ENCODE measurements at regions not wholly inside any gene's neighbourhood (a gene's known extent, or its start where the extent isn't known, plus 50 kb on each side); places are given as distances from the start of the nearest gene placed in this dataset.
A peak's percentile ranks its signal among the peaks of the same experiment; 100 is the strongest.
"Not testable (repeated sequence)": the region's sequence is repeated elsewhere in the genome, so short reads cannot be mapped to it uniquely, and the experiment has no call there.

- DNase-seq = not testable (repeated sequence)
Measured at GRCh38 chr1:220475608-220476007, 52.3 kb upstream of the MARK1 start.

DNA sequence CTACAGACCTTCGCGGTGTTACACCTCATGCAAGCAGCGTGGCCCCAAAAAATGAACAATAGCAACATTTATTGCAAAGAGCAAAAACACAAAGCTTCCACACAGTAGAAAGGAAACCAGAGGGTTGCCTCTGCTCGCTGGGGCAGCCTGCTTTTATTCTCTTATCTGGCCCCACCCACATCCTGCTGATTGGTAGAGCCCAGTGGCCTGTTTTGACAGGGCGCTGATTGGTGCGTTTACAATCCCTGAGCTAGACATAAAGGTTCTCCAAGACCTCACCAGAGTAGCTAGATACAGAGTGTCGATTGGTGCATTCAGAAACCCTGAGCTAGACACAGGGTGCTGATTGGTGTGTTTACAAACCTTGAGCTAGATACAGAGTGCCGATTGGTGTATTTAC lies 52.8 kb upstream of the MARK1 start:
- not testable (repeated sequence) for DNase-seq

DNA sequence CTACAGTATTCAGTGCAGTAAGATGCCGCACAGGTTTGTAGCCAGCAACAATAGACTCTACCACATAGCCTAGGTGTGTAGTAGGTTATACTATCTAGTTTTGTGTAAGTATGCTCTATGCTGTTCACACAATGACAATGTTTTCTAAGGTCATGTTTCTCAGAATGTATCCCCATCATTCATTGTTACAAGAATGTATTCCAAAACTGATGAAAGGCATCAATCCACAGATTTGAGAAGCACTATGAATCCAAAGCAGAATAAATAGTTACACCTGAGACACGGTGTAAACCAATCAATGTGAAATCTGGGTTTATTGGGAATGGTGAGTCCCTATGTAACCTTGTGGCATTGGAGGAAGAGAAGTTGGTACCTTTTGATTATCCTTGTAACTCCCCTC lies 54.5 kb upstream of the MARK1 start:
- no peak for DNase-seq

DNA sequence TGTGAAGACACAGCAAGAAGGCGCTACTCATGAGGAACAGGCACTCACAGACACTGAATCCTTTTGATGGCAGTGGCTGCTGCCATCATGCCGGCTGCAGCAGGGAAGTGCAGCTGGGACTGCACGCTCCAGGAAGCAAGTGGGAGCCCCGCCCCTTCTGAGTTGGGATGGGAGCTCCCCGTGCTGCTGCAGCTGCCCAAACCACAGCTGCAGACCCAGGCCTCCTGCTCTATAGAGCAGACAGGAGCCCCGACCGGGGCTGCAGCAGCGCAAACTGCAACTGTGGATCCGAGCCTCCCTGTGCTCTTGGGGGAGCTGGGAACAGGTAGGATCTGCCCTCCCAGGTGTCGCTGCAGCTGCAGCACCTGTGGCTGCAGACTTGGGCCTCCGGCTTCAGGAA lies 65.2 kb upstream of the MARK1 start:
- DNase-seq = peak; percentile 74

DNA sequence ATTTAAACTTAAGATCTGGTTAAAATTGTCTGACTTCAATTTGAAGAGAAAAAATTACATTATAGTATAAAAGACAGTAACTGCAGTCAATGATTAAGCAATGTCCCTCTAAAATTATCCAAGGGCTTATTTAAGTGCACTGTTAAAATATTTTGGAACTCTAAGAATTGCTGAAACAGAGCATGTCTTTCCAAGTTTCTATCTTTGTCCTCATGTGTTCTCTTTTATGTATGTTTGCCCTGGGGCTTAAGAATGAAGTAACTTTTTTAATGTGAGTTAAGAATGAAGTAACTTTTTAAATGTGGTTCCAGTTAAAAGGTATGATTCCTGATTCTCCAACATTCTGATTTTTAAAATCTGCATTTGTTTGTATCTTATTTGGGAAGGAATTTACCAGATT lies 69.0 kb upstream of the MARK1 start:
- DNase-seq = no peak

DNA sequence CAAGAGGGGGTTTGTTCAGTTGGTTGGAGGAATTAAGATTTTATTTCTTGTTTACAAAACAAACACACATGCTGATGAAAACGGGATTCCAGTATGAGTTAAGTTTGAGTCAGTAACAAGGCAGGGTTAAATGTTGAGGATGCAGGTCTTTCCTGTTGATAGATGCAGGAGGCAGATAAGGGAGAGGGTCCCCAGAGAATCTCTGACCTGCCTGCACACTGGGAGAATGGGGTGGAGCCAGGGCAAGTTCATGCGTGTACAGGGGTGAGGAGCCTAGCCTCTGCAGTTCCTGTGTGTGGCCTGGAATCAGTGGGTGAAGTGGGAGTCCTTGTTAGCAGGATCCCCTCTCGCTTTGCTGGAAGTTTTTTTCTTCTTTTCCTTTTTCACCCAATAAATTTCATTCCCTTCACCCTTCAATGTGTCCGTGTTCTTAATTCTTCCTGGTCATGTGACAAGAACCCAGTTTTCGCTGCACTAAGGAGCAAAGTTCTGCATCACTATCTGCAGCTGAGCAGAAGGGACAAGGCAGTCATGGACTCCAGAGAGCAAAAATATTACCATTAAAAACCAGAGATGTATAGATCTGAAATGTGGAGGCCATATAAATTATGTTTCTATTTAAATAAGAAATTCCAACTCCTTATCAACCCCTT lies 69.9 kb upstream of the MARK1 start:
- peak; percentile 59 for DNase-seq

- no peak for DNase-seq
Measured at GRCh38 chr1:220455559-220455958, 72.4 kb upstream of the MARK1 start.

GRCh38 chr1:220454155-220454777 lies 73.7 kb upstream of the MARK1 start:
- DNase-seq = no peak

DNA sequence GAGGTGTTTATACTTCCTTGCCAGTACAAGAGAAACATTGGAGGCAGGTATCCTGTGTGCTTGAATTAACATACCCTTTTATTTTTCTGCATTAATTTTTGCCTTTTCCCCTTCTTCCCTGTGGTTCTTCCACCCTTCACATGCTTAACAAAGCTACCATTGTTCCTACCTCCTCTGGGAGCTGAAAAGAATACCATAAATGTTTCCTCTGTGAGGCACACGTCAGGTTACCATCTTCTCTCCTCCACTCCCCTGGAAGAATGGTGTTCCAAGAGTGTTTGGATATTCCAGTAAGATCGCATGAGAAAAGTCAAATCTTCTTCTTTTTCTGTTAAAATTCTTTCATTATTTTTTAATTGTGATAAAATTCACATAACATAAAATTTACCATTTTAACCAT lies 74.6 kb upstream of the MARK1 start:
- no peak for DNase-seq

DNA sequence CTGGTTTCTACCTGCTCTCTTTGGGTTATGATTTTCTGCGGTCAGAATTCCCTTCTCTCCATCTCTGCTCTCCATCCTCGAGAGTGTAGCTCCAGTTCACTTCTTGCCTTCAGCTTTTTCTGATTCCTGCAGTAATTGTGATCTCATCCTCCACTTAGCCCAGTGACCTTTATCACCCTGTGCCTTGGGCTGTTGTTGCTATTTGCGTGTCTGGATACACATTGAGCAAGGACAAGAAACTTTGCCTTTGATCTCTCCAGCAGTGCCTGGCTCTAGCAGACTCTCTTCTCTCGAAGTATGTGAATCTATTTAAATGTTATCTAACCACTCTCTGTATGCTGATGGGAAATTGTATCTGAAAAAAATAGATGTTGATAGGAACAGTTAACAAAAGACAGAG lies 76.4 kb upstream of the MARK1 start:
- DNase-seq = peak; percentile 95

DNA sequence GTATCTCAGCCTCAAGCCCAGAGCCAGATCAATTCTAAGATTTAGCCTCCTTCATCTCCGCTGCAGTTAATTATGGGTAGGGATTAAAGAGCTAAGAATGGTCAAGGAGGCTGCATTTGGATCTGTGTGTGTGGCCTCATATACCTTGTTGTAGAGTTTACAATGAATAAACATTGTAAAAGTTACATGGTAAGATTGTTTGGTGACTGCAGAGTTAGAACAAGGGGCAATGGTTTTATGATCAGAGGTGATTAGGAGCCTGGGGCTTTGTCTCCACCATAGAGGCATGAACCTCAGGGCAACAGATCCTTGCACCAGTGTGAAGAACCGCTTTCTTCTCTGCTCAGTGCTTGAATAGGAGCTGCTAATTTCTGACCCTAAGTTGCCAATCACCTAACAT lies 77.0 kb upstream of the MARK1 start:
- peak; percentile 60 for DNase-seq

- no peak for DNase-seq
Measured at GRCh38 chr1:220448217-220448616, 79.7 kb upstream of the MARK1 start.

DNA sequence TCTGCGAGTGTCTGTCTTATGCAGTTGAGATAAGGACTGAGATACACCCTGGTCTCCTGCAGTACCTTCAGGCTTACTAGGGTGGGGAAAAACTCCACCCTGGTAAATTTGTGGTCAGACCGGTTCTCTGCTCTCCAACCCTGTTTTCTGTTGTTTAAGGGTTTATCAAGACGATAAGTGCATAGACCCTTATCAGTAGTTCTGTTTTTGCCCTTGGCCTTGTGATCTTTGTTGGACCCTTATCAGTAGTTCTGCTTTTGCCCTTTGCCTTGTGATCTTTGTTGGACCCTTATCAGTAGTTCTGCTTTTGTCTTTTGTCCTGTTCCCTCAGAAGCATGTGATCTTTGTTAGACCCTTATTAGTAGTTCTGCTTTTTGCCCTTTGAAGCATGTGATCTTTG lies 83.3 kb upstream of the MARK1 start:
- not testable (repeated sequence) for DNase-seq

DNA sequence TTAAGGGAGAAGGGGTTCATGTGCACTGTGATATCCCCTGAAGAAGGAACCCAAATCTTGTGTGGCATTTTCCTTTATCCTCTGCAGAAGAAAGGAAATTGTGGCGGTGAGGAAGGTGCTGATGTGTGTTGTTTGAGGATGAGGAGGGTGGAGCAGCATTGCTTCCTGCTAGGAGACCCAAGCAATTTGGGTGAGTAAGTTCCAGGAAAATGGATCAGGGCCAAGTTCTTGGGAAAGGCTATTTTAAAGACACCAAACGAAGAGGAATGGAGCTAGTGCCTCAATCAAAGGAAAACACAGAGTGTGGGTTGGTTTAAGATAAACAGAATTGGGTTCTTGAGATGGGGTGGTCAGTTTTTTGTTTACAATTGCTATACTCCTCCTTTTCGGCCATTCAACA lies 86.7 kb upstream of the MARK1 start:
- DNase-seq = no peak

DNA sequence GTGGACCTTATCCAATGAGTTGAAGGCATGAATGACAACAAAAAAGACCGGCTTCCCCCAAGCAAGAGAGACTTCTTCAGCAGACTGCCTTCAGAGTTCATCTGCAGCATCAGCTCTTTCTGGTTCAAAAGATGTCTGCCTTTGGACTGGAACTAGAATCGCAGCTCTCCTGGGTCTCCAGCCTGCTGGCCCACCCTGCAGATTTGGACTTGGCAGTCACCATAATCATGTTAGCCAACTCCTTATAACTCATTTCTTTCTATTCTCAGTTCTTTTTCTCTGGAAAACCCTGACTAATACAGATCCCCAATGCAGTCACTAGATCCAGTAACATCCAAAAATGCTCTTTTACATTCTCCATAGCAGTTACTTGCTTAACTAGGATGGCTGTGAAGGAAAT lies 89.2 kb upstream of the MARK1 start:
- no peak for DNase-seq

DNA sequence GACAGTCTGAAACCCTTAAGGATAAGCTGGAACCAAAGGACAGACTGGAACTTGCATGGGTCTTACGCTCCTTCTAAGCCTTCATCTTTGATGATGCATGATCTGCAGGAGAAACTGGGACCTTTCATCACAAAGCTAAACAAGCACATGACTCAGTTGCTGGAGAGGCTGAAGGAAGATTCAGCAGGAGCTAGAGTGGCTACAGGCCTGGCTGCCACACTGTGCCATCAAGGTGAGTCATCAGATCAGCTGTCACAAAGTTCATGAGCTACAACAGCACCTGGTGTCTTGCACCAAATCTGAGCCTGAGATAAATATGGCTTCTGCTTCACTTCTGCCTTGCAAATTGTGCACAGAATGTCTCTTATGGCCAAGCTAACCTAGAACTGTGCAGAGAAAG lies 95.5 kb upstream of the MARK1 start:
- peak; percentile 71 for DNase-seq

GRCh38 chr1:220431554-220432239 lies 96.2 kb upstream of the MARK1 start:
- DNase-seq = no peak

DNA sequence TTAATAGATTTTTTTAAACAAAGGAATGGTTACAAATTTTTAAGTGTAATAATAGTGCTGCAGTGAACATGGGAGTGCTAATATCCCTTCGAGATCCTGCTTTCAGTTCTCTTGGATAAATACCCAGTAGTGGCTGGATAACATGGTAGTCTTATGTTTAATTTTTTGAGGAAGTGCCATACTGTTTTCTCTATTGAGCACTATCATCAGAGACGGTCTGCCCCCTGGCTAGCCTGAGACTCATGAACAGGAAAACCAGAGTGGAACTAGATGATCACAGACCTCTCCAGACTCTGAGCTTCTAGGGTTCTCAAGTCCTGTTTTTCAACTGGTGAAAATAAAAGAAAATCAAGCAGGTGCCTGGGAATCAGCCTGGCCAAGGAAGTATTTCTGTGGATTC lies 97.3 kb upstream of the MARK1 start:
- no peak for DNase-seq

- peak; percentile 91 for DNase-seq
Measured at GRCh38 chr1:220430059-220430458, 97.9 kb upstream of the MARK1 start.

GRCh38 chr1:220426989-220427388 lies 100.9 kb upstream of the MARK1 start:
- no peak for DNase-seq

DNA sequence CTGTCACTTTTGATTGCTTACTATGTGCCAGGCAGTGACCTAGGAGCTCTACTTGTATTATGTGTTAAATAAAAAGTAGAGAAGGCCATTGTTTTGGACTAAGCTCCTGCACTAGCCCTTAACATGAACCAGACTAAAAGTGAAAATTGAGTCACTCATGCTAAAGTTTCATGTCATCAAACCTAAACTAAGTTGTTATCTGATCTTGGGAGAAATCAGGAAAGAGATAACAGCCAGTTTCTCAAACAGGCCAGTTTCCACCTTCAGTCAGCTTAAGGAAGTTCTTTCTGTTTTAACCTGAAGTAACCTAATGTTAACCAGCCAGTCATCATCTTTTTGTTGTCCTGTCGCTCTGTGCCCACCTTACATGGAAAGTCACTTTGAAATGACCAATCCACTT lies 102.1 kb upstream of the MARK1 start:
- no peak for DNase-seq

- no peak for DNase-seq
Measured at GRCh38 chr1:220421508-220421907, 106.4 kb upstream of the MARK1 start.

- no peak for DNase-seq
Measured at GRCh38 chr1:220420726-220421125, 107.2 kb upstream of the MARK1 start.

DNA sequence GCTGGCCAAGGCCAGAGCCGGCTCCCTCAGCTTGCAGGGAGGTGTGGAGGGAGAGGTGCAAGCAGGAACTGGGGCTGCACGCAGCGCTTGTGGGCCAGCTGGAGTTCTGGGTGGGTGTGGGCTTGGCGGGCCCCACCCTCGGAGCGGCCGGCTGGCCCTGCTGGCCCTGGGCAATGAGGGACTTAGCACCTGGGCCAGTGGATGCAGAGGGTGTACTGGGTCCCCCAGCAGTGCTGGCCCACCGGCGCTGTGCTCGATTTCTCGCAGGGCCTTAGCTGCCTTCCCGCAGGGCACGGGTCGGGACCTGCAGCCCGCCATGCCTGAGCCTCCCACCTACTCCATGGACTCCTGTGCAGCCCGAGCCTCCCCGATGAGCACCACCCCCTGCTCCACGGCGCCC lies 115.6 kb upstream of the MARK1 start:
- not testable (repeated sequence) for DNase-seq

DNA sequence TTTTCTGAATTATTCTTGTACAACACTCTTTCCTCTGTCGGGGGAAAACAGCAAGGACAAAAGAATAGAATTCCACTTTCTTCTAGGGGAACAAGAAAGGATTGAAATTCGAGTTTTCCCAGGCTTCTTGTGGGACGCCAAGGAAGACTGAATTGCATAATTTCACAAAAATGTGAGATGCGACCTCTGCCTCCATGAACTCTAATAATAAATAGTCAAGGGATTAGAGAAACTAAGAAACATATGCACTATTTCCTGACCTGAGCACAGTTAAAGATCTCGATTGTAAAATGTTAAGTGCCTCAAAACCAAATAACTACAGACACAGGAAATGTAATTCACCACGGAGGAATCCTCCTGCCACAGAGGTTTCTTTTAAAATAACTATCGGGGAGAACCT lies 117.3 kb upstream of the MARK1 start:
- DNase-seq = no peak

All from islet precursor cell (in vitro differentiated cells).